CD4-positive, alpha-beta T cell treated with Interleukin-15 for 4 hours (primary cell): ENCODE measurements at regions not wholly inside any gene's neighbourhood (a gene's known extent, or its start where the extent isn't known, plus 50 kb on each side); places are given as distances from the start of the nearest gene placed in this dataset.

Experiments used
- DNase-seq: peaks from one replicate; pipeline ENCODE4 v3.0.0-alpha.2; 2020; ENCODE audit warnings: low spot score

- DNase-seq = no peak
Observed at GRCh38 chr16:51779240-51779639, 628.2 kb upstream of the SALL1 start.

- no peak for DNase-seq
Observed at GRCh38 chr16:51773071-51773890, 622.2 kb upstream of the SALL1 start.

- DNase-seq = no peak
Observed at GRCh38 chr16:51766739-51767138, 615.7 kb upstream of the SALL1 start.

- DNase-seq = no peak
Observed at GRCh38 chr16:51763072-51763661, 612.1 kb upstream of the SALL1 start.

- peak; percentile 3 for DNase-seq
Observed at GRCh38 chr16:51762081-51762996, 611.3 kb upstream of the SALL1 start.

GRCh38 chr16:51761001-51761400 lies 609.9 kb upstream of the SALL1 start:
- DNase-seq = no peak

- DNase-seq = no peak
Observed at GRCh38 chr16:51759999-51760398, 608.9 kb upstream of the SALL1 start.

- no peak for DNase-seq
Observed at GRCh38 chr16:51759329-51759728, 608.3 kb upstream of the SALL1 start.

GRCh38 chr16:51757921-51758479 lies 606.9 kb upstream of the SALL1 start:
- no peak for DNase-seq

GRCh38 chr16:51757505-51757904 lies 606.4 kb upstream of the SALL1 start:
- no peak for DNase-seq

GRCh38 chr16:51757124-51757470 lies 606.0 kb upstream of the SALL1 start:
- no peak for DNase-seq

GRCh38 chr16:51756447-51757123 lies 605.5 kb upstream of the SALL1 start:
- no peak for DNase-seq

- DNase-seq = no peak
Observed at GRCh38 chr16:51755577-51756355, 604.7 kb upstream of the SALL1 start.

GRCh38 chr16:51755039-51755501 lies 604.0 kb upstream of the SALL1 start:
- no peak for DNase-seq

GRCh38 chr16:51753467-51754127 lies 602.5 kb upstream of the SALL1 start:
- no peak for DNase-seq

GRCh38 chr16:51752438-51752995 lies 601.4 kb upstream of the SALL1 start:
- no peak for DNase-seq

GRCh38 chr16:51747329-51747728 lies 596.3 kb upstream of the SALL1 start:
- DNase-seq = no peak

- DNase-seq = no peak
Observed at GRCh38 chr16:51734220-51734619, 583.1 kb upstream of the SALL1 start.

- DNase-seq = no peak
Observed at GRCh38 chr16:51733181-51733580, 582.1 kb upstream of the SALL1 start.

GRCh38 chr16:51731160-51731559 lies 580.1 kb upstream of the SALL1 start:
- no peak for DNase-seq
